ENCODE measurements at regions not wholly inside any gene's neighbourhood (a gene's known extent, or its start where the extent isn't known, plus 50 kb on each side); places are given as distances from the start of the nearest gene placed in this dataset.
"Not testable (repeated sequence)": the region's sequence is repeated elsewhere in the genome, so short reads cannot be mapped to it uniquely, and the experiment has no call there.

DNA sequence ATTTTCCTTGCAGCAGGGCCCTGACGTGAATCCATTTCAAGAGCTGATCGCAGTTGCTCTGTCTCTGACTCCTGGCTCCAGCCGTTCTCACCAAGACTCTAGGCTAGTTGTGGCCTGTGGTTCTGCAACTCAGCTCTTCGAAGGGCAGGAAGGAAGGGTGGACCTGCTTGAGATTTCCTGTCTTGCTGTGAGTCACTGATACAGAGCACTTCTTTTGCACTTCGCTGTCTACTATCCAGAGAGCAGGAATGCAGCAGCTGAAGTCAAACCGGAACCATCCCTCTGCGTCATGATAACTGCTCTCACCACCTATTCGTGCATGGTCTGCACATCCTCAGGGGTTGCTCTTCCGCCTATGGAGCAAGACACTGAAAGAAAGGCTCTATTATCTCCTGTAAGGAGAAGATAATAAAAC lies 59.7 kb downstream of the RAP2B start:
- ChIA-PET POLR2A (interaction anchor here (0.6 to 2.2 kb wide), 5 partner anchors 50 to 400 kb away, joined by 3 to 13 read pairs (median 3); partner anchors contain the start of gene RAP2B), CTCF (interaction anchor here (0.6 to 1.8 kb wide), 7 partner anchors 12 to 179 kb away, joined by 3 to 14 read pairs (median 3); no protein-coding TSS in a partner anchor)
- H3K27ac Mint-ChIP-seq, result peak overlapping the region; percentile 91
- H3K9me3 Mint-ChIP-seq (ENCODE audit: insufficient read depth), result peaks cover 5% of the 10 kb centered on the region
- peak; percentile 99 for ATAC-seq
- peaks cover 20% of the 10 kb centered on the region for H3K36me3 Mint-ChIP-seq (ENCODE audit: low read depth)
- H3K4me1 Mint-ChIP-seq (ENCODE audit: low read depth), result peaks cover 53% of the 10 kb centered on the region
- peak overlapping the region; percentile 60 for H3K4me3 Mint-ChIP-seq
- H3K27me3 Mint-ChIP-seq (ENCODE audit: low read depth), result no peaks in the 10 kb centered on the region
- peak; percentile 87 for DNase-seq

- H3K9me3 Mint-ChIP-seq (ENCODE audit: insufficient read depth), result not testable (repeated sequence)
These were observed 64.9 kb downstream of the RAP2B start for GRCh38 chr3:153226877-153227276.

GRCh38 chr3:153230427-153230826 lies 68.4 kb downstream of the RAP2B start:
- ATAC-seq; H3K36me3 Mint-ChIP-seq (ENCODE audit: low read depth); CTCF ChIA-PET; H3K4me1 Mint-ChIP-seq (ENCODE audit: low read depth); H3K27me3 Mint-ChIP-seq (ENCODE audit: low read depth); H3K9me3 Mint-ChIP-seq (ENCODE audit: insufficient read depth); POLR2A ChIA-PET; H3K4me3 Mint-ChIP-seq; DNase-seq: not testable (repeated sequence)
- H3K27ac Mint-ChIP-seq, result peak overlapping the region; percentile 41

More at GRCh38 chr3:153226877-153227276, 64.9 kb downstream of the RAP2B start:
- H3K27me3 Mint-ChIP-seq (ENCODE audit: low read depth); H3K4me3 Mint-ChIP-seq; H3K36me3 Mint-ChIP-seq (ENCODE audit: low read depth); DNase-seq; H3K27ac Mint-ChIP-seq; POLR2A ChIA-PET; ATAC-seq; CTCF ChIA-PET: not testable (repeated sequence)
- peaks cover 12% of the 10 kb centered on the region for H3K4me1 Mint-ChIP-seq (ENCODE audit: low read depth)

- DNase-seq; CTCF ChIA-PET; H3K36me3 Mint-ChIP-seq (ENCODE audit: low read depth); H3K27ac Mint-ChIP-seq; H3K4me1 Mint-ChIP-seq (ENCODE audit: low read depth); H3K4me3 Mint-ChIP-seq; POLR2A ChIA-PET; ATAC-seq; H3K27me3 Mint-ChIP-seq (ENCODE audit: low read depth); H3K9me3 Mint-ChIP-seq (ENCODE audit: insufficient read depth): not testable (repeated sequence)
These were observed 69.2 kb downstream of the RAP2B start for GRCh38 chr3:153231245-153231644.

GRCh38 chr3:153232050-153232752 lies 70.2 kb downstream of the RAP2B start:
- ATAC-seq; H3K4me1 Mint-ChIP-seq (ENCODE audit: low read depth); DNase-seq; H3K9me3 Mint-ChIP-seq (ENCODE audit: insufficient read depth); H3K27me3 Mint-ChIP-seq (ENCODE audit: low read depth); POLR2A ChIA-PET; H3K4me3 Mint-ChIP-seq; H3K36me3 Mint-ChIP-seq (ENCODE audit: low read depth); CTCF ChIA-PET: not testable (repeated sequence)
- peak overlapping the region; percentile 47 for H3K27ac Mint-ChIP-seq

GRCh38 chr3:153232851-153233271 lies 70.8 kb downstream of the RAP2B start:
- ChIA-PET CTCF (interaction anchor here (1.9 kb wide), 1 partner anchor 12 kb away, joined by 5 read pairs; no protein-coding TSS in a partner anchor), POLR2A (no interaction called here)
- H3K27ac Mint-ChIP-seq, result no peak overlapping the region
- no peaks in the 10 kb centered on the region for H3K36me3 Mint-ChIP-seq (ENCODE audit: low read depth)
- no peak for DNase-seq
- no peak overlapping the region for H3K4me3 Mint-ChIP-seq
- ATAC-seq, result no peak
- H3K4me1 Mint-ChIP-seq (ENCODE audit: low read depth), result no peaks in the 10 kb centered on the region
- H3K9me3 Mint-ChIP-seq (ENCODE audit: insufficient read depth), result no peaks in the 10 kb centered on the region
- no peaks in the 10 kb centered on the region for H3K27me3 Mint-ChIP-seq (ENCODE audit: low read depth)

DNA sequence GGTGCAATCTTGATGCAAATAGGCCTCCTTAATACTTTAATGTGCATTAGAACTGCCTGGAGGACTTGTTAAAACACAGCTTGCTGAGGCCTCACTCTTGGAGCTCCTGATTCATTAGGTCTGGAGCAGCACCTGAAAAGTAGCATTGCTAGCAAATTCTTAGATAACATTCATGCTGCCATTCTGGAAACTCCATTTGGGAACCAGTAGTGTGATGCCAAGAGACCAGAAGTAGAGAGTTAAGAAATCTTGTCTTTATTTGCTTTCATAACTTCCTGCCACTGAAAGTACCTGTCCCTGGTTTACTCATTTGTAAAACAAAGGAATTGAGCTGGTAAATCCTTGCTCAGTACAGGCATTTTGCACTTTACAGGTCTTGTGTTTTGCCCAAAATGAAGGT lies 72.0 kb downstream of the RAP2B start:
- H3K27me3 Mint-ChIP-seq (ENCODE audit: low read depth), result no peaks in the 10 kb centered on the region
- no peaks in the 10 kb centered on the region for H3K4me1 Mint-ChIP-seq (ENCODE audit: low read depth)
- ATAC-seq, result no peak
- H3K9me3 Mint-ChIP-seq (ENCODE audit: insufficient read depth), result no peaks in the 10 kb centered on the region
- no peak overlapping the region for H3K27ac Mint-ChIP-seq
- no peaks in the 10 kb centered on the region for H3K36me3 Mint-ChIP-seq (ENCODE audit: low read depth)
- H3K4me3 Mint-ChIP-seq, result no peak overlapping the region
- ChIA-PET POLR2A (no interaction called here), CTCF (interaction anchor here (0.7 to 1.9 kb wide), 3 partner anchors 11 to 52 kb away, joined by 3 to 5 read pairs (median 3); no protein-coding TSS in a partner anchor)
- no peak for DNase-seq

DNA sequence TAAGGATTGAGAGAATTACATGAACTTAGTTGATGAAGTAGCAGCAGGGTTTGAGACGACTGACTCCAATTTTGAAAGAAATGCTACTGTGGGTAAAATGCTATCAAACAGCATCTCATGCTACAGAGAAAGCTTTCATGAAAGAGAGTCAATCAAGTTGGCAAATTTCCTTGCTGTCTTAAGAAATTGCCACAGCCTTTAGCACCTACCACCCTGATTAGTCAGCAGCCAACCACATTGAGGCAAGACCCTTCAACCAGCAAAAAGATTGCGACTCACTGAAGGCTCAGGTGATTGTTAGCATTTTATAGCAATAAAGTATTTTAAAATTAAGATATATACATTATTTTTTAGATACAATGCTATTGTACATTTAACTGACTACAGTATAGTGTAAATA lies 80.9 kb downstream of the RAP2B start:
- ChIA-PET CTCF (no interaction called here), POLR2A (no interaction called here)
- Mint-ChIP-seq H3K36me3 (ENCODE audit: low read depth) (no peaks in the 10 kb centered on the region), H3K9me3 (ENCODE audit: insufficient read depth) (peaks cover 5% of the 10 kb centered on the region), H3K27ac (no peak overlapping the region), H3K4me3 (no peak overlapping the region), H3K4me1 (ENCODE audit: low read depth) (peaks cover 6% of the 10 kb centered on the region), H3K27me3 (ENCODE audit: low read depth) (no peaks in the 10 kb centered on the region)
- no peak for DNase-seq
- no peak for ATAC-seq

DNA sequence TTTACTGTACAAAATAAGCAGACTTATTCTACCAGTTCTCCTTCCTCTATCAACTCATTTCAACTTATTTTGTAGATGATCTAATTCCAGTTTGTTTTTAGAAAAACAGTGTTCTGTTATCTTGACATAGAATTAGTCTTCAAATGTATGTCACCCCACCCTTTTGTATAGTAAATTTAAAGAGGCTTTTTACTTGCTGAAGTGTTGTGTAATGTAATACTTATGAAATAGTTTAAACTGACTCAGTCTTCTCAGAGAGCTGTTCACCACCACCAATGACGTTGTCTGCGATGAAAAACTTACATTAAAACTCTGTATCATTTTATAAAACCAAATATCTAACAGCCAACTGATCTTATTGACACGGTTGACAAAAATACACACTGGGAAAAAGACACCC lies 82.9 kb downstream of the RAP2B start:
- ATAC-seq (no peak), DNase-seq (no peak)
- Mint-ChIP-seq H3K4me3 (no peak overlapping the region), H3K4me1 (ENCODE audit: low read depth) (peaks cover 10% of the 10 kb centered on the region), H3K27me3 (ENCODE audit: low read depth) (no peaks in the 10 kb centered on the region), H3K27ac (no peak overlapping the region), H3K36me3 (ENCODE audit: low read depth) (no peaks in the 10 kb centered on the region), H3K9me3 (ENCODE audit: insufficient read depth) (peaks cover 5% of the 10 kb centered on the region)
- CTCF ChIA-PET, result no interaction called here
- POLR2A ChIA-PET, result no interaction called here

DNA sequence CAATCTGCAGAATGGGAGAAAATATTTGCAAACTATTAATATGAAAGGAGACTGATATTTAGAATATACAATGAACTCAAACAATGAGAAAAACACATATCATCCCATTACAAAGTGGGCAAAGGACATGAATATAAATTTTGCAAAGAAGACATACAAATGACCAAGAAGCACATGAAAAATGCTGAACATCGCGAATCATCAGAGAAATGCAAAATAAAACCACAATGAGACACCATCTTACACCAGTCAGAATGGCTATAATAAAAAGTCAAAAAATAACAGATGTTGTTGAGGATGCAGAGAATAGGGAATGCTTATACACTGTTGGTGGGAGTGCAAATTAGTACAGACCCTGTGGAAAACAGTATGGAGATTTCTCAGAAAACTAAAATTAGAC lies 83.6 kb downstream of the RAP2B start:
- H3K4me1 Mint-ChIP-seq (ENCODE audit: low read depth), result peaks cover 10% of the 10 kb centered on the region
- peaks cover 5% of the 10 kb centered on the region for H3K9me3 Mint-ChIP-seq (ENCODE audit: insufficient read depth)
- POLR2A ChIA-PET, result no interaction called here

DNA sequence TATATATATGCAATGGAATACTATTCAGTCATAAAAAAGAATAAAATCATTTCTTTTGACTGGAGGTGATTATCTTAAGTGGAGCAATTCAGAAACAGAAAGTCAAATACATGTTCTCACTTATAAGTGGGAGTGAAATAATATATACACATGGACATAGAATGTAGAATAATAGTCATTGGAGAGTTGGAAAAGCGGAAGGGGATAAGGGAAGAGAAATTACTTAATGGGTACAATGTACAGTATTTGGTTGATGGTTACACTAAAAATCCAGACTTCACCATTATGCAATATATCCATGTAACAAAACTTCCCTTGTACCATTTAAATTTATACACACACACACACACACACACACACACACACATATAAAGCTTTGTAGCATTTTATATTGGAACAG lies 84.3 kb downstream of the RAP2B start:
- ChIA-PET POLR2A (no interaction called here), CTCF (no interaction called here)
- ATAC-seq, result no peak
- Mint-ChIP-seq H3K27me3 (ENCODE audit: low read depth) (no peaks in the 10 kb centered on the region), H3K9me3 (ENCODE audit: insufficient read depth) (peaks cover 5% of the 10 kb centered on the region), H3K4me1 (ENCODE audit: low read depth) (peaks cover 10% of the 10 kb centered on the region), H3K27ac (no peak overlapping the region), H3K4me3 (no peak overlapping the region), H3K36me3 (ENCODE audit: low read depth) (no peaks in the 10 kb centered on the region)
- no peak for DNase-seq

More for the DNA sequence above, 83.6 kb downstream of the RAP2B start:
- no peak for ATAC-seq
- H3K27ac Mint-ChIP-seq, result no peak overlapping the region
- no peak for DNase-seq
- no peak overlapping the region for H3K4me3 Mint-ChIP-seq
- no peaks in the 10 kb centered on the region for H3K27me3 Mint-ChIP-seq (ENCODE audit: low read depth)
- CTCF ChIA-PET, result no interaction called here
- H3K36me3 Mint-ChIP-seq (ENCODE audit: low read depth), result no peaks in the 10 kb centered on the region

DNA sequence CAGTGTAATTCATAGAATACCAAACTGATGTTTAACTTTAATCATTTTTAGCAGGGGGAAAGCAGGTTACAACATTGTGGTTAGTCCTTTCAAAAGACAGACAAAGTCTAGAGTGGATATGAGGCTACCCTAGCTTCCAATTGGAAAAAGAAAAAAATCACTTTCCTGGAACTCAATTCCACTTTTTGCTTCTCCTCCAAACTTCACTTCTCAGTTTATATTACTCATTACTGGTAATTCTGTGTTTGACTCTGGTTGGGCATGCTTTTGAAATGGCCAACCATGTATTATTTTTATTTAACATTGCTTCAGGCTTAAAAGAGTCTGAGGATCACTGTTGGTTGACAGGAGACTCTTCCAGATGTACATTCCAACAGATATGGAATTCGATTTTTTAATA lies 84.8 kb downstream of the RAP2B start:
- no peak overlapping the region for H3K27ac Mint-ChIP-seq
- H3K9me3 Mint-ChIP-seq (ENCODE audit: insufficient read depth), result peaks cover 5% of the 10 kb centered on the region
- ATAC-seq, result no peak
- H3K4me3 Mint-ChIP-seq, result no peak overlapping the region
- H3K4me1 Mint-ChIP-seq (ENCODE audit: low read depth), result peaks cover 10% of the 10 kb centered on the region
- no peaks in the 10 kb centered on the region for H3K36me3 Mint-ChIP-seq (ENCODE audit: low read depth)
- POLR2A ChIA-PET, result no interaction called here
- DNase-seq, result no peak
- H3K27me3 Mint-ChIP-seq (ENCODE audit: low read depth), result no peaks in the 10 kb centered on the region
- CTCF ChIA-PET, result no interaction called here

All from activated CD8-positive, alpha-beta T cell treated with anti-CD3 and anti-CD28 coated beads, Interleukin-2, amount 10 ng/mL, durations not matched to agents 7 days and 5 days (primary cell).